ENCODE measurements at regions not wholly inside any gene's neighbourhood (a gene's known extent, or its start where the extent isn't known, plus 50 kb on each side); places are given as distances from the start of the nearest gene placed in this dataset.
"Not testable (repeated sequence)": the region's sequence is repeated elsewhere in the genome, so short reads cannot be mapped to it uniquely, and the experiment has no call there.

GRCh38 chr12:107377596-107378385 is 284.4 kb upstream of the CRY1 start:
- DNase-seq: peak; percentile 32

GRCh38 chr12:107378609-107379008 is 285.3 kb upstream of the CRY1 start:
- DNase-seq: no peak

GRCh38 chr12:107379142-107379851 is 285.9 kb upstream of the CRY1 start:
- DNase-seq: not testable (repeated sequence)

GRCh38 chr12:107379852-107380567 is 286.7 kb upstream of the CRY1 start:
- no peak for DNase-seq

GRCh38 chr12:107384645-107385044 is 291.3 kb upstream of the CRY1 start:
- DNase-seq: no peak

GRCh38 chr12:107385509-107385908 is 292.2 kb upstream of the CRY1 start:
- no peak for DNase-seq

- DNase-seq: no peak
Measured at GRCh38 chr12:107386569-107386968, 293.2 kb upstream of the CRY1 start.

GRCh38 chr12:107388263-107388662 is 294.9 kb upstream of the CRY1 start:
- no peak for DNase-seq

GRCh38 chr12:107390414-107390813 is 295.2 kb upstream of the PWP1 start:
- no peak for DNase-seq

GRCh38 chr12:107393043-107393717 is 292.4 kb upstream of the PWP1 start:
- no peak for DNase-seq

GRCh38 chr12:107394693-107395092 is 290.9 kb upstream of the PWP1 start:
- DNase-seq: no peak

- DNase-seq: no peak
Measured at GRCh38 chr12:107395817-107396216, 289.8 kb upstream of the PWP1 start.

- no peak for DNase-seq
Measured at GRCh38 chr12:107396991-107397390, 288.6 kb upstream of the PWP1 start.

- no peak for DNase-seq
Measured at GRCh38 chr12:107397890-107398500, 287.6 kb upstream of the PWP1 start.

GRCh38 chr12:107399046-107399445 is 286.6 kb upstream of the PWP1 start:
- DNase-seq: no peak

GRCh38 chr12:107400686-107401447 is 284.7 kb upstream of the PWP1 start:
- DNase-seq: peak; percentile 77

GRCh38 chr12:107402041-107403022 is 283.3 kb upstream of the PWP1 start:
- peak; percentile 40 for DNase-seq

GRCh38 chr12:107404981-107405380 is 280.6 kb upstream of the PWP1 start:
- peak; percentile 39 for DNase-seq

- no peak for DNase-seq
Measured at GRCh38 chr12:107405436-107405835, 280.2 kb upstream of the PWP1 start.

GRCh38 chr12:107406932-107407331 is 278.7 kb upstream of the PWP1 start:
- no peak for DNase-seq
